Stimulated activated CD4-positive, alpha-beta T cell treated with anti-CD3 and anti-CD28 coated beads, Interleukin-2, amount 100 ng/mL, for 24 hours (primary cell): ENCODE measurements at regions not wholly inside any gene's neighbourhood (a gene's known extent, or its start where the extent isn't known, plus 50 kb on each side); places are given as distances from the start of the nearest gene placed in this dataset.

Experiments used
- DNase-seq, 2 donors: peaks; one replicate each; pipeline ENCODE4 v3.0.0-alpha.2; 2020

DNA sequence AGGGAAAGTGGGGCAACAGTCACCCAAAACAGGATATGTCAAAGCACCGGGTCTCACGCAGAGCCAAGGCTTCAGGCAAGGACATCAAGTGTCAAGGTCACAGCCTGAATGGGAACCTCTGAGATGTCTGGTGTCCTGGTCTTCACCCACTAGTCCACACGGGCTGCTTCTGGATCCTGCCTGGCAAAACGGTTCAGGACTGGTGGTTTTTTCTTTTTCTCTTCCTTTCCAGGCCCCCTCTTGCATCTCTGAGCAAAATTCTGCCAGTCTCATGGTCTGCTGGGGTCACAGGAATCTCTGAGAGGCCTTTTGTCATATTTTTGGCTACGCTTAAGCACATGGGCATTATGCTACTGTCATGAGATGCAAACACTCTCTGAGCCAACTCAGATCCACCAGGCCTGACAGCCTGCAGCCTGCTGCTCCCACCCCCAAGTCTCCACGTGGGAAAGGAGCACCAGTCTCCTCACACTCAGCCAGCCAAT is 518.2 kb upstream of the ZEB2 start:
- no peak for DNase-seq

DNA sequence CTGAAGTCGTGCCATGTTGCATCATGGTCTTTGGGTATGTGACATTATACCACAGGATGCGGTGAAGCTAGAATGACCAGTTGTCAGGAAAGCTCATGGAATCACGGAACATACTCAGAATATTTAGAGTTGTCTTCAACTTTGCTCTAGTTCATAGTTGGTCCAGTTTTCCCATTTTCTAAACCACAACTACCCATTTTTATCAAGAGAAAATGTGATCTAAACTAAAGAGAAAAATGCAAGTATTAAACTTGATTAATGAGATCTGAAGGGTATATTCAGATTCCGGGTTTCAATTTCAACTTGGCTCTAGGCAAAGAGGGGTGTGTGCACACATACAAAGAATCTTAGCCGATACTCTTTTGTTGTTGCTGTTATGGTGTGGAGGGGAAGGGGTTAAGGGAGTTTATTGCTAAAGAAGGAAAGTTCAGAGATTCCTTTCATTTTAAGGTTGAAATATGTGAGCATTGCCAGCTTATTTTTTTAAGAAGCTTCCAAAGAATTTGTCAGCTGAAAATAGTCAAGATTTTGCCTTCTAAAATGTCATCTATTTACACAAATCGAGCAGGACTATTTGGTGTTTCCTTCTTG is 516.6 kb upstream of the ZEB2 start:
- no peak for DNase-seq

DNA sequence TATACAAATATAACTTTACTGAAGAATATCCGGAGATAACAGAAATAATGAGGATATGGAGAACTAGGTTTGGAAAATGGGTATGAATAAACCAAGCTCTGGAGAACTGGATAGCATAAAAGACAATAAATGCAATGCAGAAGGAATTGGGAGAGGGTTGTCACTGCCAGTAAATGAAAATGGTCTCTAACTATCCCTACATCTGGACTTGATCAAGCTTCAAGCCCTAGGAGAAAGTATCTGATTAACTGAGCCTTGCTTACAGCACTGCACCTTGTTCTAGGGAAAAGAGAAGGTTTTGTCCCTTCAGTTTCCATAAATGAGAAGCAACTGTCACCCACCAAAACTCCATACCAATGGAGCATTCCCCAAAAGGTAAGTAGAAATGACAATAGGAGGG is 514.6 kb upstream of the ZEB2 start:
- no peak for DNase-seq

DNA sequence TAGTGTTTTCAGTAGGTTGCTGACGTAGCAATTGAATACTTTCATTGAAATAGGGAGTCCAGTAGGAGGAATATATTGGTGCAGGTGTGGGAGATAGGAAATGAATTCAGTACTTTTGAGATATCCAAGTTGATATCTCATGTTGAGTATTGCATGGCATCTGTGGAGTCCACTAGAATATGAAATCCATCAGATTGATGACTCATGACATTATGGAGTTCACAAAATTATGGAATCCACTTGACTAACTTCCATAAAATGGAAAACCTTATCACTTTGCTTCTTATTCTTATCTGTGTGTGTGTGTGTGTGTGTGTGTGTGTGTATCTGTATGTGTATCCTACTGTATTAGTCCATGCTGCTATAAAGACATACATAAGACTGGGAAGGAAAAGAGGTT is 513.5 kb upstream of the ZEB2 start:
- no peak for DNase-seq

DNA sequence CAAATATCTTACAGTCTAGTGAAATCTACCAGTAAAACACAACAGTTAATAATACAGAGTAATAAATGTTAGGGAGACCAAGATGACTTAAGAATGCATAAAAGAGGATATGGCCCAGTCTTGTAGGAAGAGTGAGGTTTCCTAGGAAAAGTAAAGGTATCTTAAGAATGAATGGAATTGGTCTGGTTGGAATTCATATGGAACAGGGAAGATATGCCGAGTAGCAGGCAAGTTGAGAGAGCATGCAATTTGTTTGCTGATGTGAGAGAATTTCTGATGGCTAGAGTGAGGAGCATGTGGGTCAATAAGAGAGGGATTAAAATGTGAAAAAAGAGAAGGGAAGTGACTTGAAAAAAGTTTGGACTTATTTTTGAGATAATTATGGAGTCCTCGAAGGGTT is 512.9 kb upstream of the ZEB2 start:
- DNase-seq = no peak

DNA sequence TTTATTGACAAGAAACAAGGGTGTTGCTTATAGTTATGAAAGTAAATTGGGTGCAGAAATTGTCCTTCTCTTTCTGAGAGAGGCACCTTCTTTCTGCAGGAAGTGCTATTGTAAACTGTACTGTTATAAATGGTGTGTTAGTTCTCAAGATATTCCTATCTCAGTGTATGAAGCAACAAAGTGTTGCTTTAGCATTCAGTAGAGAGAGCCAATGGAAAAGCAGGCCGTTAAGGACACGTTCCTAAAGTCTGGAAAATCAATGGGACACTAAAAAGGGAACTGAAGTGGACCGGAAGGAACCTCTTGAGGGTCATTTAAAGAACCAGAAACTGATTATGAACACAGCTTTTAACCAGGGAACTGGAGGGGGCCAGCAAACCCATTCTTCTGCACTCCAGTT is 510.0 kb upstream of the ZEB2 start:
- no peak for DNase-seq

GRCh38 chr2:145029081-145029480 is 509.2 kb upstream of the ZEB2 start:
- DNase-seq = no peak

DNA sequence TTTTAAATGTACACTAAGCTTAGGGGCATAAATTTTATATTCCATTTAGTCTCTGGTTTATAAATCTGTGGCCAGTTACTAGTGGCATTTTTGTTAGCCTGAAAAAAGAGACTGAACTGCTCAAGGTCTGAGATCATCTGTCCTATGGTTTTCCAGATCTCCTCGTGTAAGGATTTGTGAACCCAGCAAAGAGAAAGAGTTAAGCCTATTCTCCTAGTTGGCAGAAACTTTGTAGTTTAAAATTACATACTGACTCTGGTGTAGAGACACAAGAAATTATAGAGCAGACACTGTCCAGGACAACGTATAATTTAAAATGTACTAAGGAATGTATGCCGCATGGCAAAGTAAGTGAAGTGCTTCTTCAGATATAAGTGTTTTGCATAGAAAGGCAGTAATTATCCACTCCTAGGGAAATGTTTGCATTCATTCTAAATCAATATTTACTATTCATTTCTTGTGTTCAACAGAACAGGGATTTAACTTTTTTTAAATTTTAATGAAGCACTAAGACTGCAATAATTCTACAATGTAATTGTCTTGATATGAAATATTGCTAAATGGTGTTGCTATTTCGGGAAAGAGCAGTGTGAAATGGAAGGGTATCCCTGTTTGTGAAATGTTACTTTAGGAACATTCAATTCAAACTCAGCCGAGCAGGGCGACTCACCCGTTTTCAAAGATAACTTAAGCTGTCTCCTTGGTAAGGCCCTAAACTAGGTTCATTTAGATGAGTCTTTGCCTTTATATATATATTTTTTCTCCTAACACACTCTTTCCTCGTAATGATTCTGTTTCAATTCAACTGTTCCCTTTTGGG is 508.4 kb upstream of the ZEB2 start:
- DNase-seq = no peak

- DNase-seq = no peak
These were observed 506.8 kb upstream of the ZEB2 start for GRCh38 chr2:145026456-145027455.

DNA sequence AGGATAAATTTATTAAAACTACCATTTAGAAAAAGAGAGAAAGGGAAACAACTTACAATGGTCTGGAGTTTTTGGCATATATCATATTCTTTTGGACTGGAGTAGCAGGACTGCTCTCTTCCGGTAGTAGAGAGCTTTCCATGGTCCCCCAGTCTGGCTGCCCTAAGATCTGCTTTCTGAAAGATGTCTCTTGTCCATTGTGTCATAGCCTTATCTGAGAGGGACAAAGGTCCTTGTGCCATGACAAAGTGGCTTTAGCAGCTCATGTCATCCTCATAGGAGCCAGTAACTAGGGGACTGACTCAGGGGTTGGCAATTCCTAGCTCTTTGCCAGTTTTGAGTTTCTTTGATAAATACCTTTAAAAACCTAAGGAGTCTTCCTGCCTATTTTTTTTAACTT is 505.5 kb upstream of the ZEB2 start:
- no peak for DNase-seq

DNA sequence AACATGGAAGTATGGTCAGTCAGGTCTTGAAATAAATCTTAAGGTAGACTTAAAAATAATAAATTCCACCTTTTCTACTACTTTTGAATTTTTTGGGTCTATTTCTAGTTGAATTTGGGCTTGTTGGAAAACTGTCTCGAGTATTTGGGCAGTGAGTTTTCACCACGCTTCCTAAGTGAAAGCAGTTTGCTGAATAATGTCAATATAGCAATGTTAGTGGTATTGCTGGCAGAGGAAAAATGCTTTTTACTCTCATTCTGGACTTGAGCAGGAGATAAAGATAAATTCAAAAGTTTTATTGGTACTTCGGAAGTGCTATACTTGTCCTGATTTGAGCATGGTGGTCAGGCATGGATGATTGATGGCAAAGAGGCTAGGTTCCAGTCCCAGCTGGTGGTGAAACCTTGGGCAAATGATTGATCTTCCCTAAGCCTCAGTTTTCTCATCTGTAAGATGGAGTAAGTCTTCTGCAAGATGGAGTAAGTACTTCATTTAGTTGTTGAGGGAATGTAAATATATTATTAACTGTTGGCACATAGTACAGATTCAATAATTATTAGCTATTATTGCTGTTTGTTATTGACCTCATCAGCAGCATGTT is 503.5 kb upstream of the ZEB2 start:
- no peak for DNase-seq

GRCh38 chr2:145022666-145023333 is 502.9 kb upstream of the ZEB2 start:
- DNase-seq = no peak

- DNase-seq = no peak
These were observed 502.2 kb upstream of the ZEB2 start for GRCh38 chr2:145021962-145022665.

GRCh38 chr2:145020694-145021093 is 500.8 kb upstream of the ZEB2 start:
- no peak for DNase-seq

DNA sequence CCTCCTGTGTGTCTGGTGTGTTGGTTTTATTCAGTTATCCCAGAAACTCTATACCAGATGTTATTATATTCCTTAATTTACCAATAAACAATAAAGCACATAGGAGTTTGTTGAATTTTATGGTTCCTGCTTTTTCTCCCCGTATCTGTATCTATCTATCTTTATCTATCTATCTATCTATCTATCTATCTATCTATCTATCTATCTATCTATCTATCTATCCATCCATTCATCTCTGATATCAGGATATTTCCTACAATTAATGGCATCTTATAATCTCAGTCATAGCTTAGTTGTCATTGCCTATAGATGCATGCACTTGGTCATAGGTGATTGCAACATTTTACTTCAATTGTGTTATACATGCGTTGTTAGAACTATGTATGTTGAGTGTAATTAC is 500.2 kb upstream of the ZEB2 start:
- no peak for DNase-seq

- no peak for DNase-seq
These were observed 498.6 kb upstream of the ZEB2 start for GRCh38 chr2:145018502-145018901.

DNA sequence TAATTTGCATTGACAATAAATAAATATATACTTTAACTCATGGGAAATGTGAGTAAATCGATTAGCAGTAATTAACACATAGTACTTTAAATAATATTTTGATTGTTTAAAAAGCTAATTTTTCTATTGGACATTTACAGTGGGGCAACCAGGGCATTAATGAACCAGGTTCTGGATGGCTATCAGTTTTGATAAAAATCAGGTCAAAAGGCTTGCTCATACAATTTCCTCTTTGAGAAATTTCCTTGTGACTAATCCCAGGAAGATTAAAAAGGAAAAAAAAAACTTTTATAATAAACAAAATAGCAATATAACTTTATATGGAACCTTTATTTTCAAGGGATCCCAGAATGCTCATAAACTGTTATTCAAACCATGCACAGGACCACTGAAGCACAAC is 497.2 kb upstream of the ZEB2 start:
- no peak for DNase-seq

- DNase-seq = no peak
These were observed 496.8 kb upstream of the ZEB2 start for GRCh38 chr2:145016711-145017110.

DNA sequence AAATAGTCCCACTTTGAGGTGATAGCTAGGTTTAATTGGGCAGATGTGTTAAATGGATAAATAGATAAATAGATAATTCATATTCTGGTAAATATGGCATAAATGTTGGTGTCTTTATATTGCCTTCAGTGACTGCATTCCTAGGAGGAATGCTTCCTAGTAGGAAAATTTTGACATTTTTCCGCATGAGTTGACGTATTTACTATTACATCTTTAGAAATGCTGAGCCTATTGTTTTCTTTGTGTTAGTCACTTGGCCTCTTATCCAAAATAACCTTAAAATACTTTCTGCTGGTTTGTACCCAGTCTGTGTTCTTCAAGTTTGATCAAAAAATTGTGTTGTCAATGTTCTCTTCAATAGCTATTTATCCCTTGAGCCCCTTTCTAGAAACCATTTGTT is 495.6 kb upstream of the ZEB2 start:
- DNase-seq = no peak

DNA sequence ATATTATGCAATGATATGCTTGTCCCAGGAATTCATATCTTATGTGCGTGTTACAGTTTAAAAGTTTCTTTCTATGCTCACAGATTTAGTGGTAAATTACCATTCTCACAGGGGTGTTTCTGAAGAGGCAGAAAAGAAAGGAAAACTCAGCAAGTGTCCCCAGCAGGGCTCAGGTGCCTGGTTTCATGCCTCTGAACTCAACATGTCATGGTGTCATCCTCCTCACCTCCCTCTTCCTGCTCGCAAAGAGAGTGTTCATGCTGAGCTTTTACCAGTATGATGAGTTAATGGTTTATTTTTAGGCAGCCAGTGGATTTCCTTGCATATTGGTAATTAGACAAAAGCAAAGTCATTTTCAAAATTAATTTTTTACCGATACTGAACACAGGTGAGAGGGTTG is 492.9 kb upstream of the ZEB2 start:
- no peak for DNase-seq

GRCh38 chr2:145012214-145012670 is 492.3 kb upstream of the ZEB2 start:
- DNase-seq = no peak

- no peak for DNase-seq
These were observed 490.7 kb upstream of the ZEB2 start for GRCh38 chr2:145010635-145011034.
